CMK (cell line): ENCODE measurements at regions not wholly inside any gene's neighbourhood (a gene's known extent, or its start where the extent isn't known, plus 50 kb on each side); places are given as distances from the start of the nearest gene placed in this dataset.

Experiments
- DNase-seq: peaks from one replicate; pipeline ENCODE4 v3.0.0-alpha.2; 2010; ENCODE audit warnings: low read depth

GRCh38 chr4:144574509-144574908 lies 71.4 kb upstream of the HHIP start:
- DNase-seq = no peak

DNA sequence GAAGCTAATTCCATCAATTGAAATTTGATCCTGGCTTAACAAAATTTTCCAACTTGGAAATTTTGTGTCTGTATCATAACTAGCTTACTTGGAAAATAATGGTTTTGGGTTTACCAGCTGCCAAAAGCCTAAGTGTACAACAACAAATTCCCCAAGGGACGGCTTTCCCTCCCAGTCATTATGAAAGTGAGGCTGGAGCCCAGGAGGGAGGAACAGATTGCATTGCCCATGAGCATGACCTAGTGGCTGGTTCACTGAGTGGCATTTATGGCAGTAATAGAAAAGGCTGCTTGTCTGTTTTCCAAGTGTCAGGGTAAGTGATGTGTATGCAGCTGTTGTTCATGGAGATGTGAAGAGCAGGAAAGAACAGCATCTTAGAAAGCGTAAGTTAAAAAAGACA lies 70.8 kb upstream of the HHIP start:
- DNase-seq = no peak

- DNase-seq = no peak
These were observed 67.3 kb upstream of the HHIP start for GRCh38 chr4:144578681-144579080.

DNA sequence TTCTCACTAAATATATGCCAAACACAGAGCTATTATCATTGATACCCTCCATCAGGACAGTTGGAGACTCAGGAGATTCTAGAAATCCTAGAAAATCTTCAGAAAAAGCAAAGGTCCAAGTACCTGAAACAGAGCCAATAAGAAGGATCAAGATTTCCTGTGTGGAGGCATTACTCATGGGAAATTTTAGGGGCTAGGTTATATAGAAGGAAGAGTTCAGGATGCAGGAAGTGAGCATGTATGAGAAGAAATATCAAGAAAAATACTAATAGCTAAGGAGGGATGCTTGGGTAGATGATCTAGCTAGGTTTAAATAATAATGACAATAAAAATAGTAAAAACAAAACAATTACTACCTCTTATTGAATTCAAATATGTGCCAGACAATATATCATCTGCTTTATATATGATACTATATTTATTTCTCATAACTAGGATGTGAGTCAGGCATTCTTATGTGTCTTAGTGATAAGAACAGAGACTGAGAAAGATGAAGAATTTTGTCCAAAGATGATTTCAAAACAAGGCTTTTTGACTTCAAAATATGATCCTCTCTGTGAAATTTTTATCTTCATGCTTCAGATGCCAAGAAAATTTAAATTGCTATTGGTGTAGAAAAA lies 66.4 kb upstream of the HHIP start:
- no peak for DNase-seq

DNA sequence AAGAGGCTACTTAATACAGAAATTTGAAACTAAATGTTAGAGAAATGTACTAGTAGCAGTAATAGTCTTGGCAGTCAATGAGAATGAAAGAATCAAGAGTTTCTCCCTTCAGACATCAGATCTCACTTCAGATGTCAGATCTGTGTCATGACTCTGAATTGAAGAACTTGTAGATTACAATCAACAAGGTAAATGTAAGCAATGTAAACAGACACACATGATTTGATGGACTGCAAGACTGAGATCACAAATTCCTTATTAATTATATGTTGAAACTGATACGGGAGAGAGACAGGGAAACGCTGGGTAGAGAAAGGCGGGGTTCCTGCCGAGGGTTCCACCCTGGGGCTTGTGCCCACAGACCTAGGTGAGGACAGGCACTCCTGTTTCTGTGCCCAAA lies 65.5 kb upstream of the HHIP start:
- no peak for DNase-seq

GRCh38 chr4:144582105-144582850 lies 63.7 kb upstream of the HHIP start:
- no peak for DNase-seq

- no peak for DNase-seq
These were observed 63.0 kb upstream of the HHIP start for GRCh38 chr4:144582975-144583374.

- DNase-seq = no peak
These were observed 62.3 kb upstream of the HHIP start for GRCh38 chr4:144583658-144584057.

GRCh38 chr4:144584428-144584827 lies 61.5 kb upstream of the HHIP start:
- DNase-seq = no peak

DNA sequence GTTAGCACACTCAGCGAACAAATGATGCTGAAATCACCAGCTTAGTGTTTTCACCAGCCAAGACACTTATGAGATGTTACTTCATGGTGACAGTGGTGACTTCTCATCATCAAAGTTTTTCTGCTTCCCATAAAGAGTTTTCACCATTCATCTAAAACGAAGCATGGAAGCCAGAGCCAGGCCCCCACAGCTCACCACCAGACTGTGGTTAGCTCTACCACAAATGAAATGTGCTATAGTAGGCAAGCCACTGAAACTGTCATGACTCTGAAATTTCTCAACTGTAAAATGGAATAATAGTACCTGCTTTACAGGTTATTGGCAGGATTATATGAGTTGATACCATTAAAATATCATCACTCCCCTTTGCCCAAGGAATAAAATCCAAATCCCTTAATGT lies 56.4 kb upstream of the HHIP start:
- DNase-seq = no peak

GRCh38 chr4:144590020-144590419 lies 55.9 kb upstream of the HHIP start:
- DNase-seq = no peak

DNA sequence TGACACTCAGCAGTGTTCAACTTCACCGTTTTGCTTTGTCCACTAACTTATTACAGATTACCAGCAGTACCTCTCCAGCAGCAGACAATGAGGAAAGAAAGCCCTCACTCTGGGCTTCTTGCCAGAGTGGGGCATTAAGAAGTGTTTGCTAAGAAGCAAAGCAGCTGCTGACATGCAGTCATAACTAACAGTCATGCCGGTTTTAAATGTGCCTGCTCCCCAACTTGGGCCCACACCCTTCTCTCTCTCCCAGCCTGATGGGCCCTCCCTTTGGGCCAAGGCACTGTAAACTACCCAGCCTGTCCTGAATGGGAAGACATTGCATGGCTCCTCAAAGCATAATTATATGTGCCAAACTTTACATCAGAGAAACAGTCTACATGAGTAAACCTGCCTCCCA lies 54.6 kb upstream of the HHIP start:
- DNase-seq = no peak

DNA sequence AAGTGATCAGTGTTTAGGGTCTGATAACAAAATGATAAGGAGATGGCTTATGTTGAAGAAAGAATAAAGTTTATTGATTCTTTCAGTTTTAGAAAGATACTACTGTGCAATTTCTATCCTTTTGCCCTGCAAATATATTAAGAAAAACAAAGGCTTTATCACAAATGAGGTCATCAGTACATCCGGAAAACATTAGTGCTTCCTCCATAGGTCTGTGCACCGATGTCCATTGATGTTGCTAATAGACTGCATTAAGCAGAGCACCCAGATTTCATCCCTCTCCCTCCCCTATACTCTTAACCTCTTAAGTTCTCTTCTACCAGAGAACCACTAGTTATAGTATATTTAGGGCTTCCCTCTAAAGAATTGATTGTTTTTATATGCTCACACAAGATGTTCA lies 53.7 kb upstream of the HHIP start:
- no peak for DNase-seq

- no peak for DNase-seq
These were observed 51.4 kb upstream of the HHIP start for GRCh38 chr4:144594471-144594986.

DNA sequence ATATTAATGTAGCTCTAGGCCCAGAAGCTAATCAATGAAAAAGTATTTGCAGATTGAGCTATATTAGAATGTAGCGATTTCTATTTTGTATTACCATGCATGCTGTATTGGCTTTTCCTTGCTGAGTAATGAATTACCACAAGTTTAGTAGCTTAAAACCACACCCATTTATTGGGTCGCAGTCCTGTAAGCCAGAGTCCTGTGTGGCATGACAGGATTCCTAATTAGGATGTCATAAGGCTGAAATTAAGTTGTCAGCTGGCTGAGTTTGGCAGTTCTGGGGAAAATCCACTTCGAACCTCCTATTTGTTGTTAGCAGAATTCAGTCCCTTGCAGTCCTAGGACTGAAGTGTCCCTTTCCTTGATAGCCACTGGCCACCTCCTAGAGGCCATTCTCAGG lies 50.3 kb upstream of the HHIP start:
- no peak for DNase-seq
